GM12892 (cell line): ENCODE measurements at regions not wholly inside any gene's neighbourhood (a gene's known extent, or its start where the extent isn't known, plus 50 kb on each side); places are given as distances from the start of the nearest gene placed in this dataset.

Experiments
- POLR2A ChIP-seq: IDR thresholded peaks from 2 replicates; pipeline ENCODE4 v1.6.1; 2011; ENCODE audit warnings: low read depth, low read length, control low read depth
- POLR2AphosphoS5 ChIP-seq: IDR thresholded peaks from 2 replicates; pipeline ENCODE4 v1.6.1; 2011; ENCODE audit warnings: low read depth, low read length, control low read depth
- TAF1 ChIP-seq: IDR thresholded peaks from 2 replicates; pipeline ENCODE4 v1.6.1; 2011; ENCODE audit warnings: low read depth, mild to moderate bottlenecking, control low read depth, low read length, borderline replicate concordance

- TF ChIP-seq POLR2A, result no peak
- no peak for TF ChIP-seq POLR2AphosphoS5
- no peak for TF ChIP-seq TAF1
Measured at GRCh38 chr6:143594647-143595046, 83.1 kb upstream of the PHACTR2 start.
